ENCODE measurements at regions not wholly inside any gene's neighbourhood (a gene's known extent, or its start where the extent isn't known, plus 50 kb on each side); places are given as distances from the start of the nearest gene placed in this dataset.
"Not testable (repeated sequence)": the region's sequence is repeated elsewhere in the genome, so short reads cannot be mapped to it uniquely, and the experiment has no call there.

DNA sequence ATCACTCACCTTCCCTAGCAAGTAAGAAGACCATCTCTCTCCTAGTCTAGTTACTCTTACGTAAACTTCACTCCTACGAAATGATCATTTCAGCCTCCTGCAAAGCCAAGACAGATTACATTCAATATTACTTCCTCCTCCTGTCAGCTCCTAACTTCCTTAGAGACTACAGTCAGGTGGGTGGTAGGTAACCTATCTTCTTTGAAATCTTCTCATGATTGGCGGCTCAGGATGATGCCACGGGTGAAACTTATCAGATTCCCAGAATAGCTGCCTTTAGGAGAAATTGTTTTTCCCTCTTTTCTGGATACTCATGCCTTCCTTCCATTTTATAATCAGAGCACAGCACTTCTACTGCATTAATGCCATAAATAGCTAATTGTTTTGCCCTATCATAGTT, 744.8 kb upstream of the HS3ST1 start:
- ChIA-PET POLR2A (no interaction called here), CTCF (no interaction called here)

DNA sequence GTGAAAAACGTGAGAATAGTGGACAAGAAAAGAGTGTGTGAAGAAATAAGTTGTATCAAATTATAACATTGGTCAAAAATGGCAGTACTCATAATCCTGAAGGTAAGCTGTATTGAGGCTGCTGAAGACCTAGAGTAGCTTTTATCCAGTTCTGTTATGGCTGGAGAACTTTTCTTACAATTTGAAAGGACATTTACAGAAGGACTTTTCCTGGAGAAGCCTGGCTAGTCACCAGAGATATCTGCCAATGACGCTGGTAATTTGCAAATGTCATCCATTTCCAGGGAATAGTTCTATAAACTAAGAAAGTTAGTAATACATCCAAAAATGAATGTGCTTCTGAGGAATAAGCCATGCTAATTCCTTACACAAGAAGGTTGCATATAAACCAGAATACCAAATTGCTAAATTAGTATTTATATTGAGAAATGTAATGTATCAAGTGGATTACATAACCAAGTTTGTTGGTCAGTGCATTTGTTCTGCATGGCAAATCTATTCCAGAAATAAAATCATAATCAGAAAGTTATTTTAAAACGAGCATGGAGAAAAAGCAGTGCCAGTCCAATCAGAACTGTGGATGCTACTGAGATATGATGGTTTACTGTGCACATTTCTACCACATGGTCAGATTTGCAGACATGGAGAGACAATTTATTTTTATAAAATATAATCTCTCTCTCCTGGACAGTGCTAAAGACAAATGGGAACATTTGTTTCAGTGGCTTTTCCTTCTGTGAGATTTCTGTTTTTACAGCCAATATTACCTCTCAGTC, 743.7 kb upstream of the HS3ST1 start:
- POLR2A ChIA-PET: no interaction called here
- CTCF ChIA-PET: no interaction called here

DNA sequence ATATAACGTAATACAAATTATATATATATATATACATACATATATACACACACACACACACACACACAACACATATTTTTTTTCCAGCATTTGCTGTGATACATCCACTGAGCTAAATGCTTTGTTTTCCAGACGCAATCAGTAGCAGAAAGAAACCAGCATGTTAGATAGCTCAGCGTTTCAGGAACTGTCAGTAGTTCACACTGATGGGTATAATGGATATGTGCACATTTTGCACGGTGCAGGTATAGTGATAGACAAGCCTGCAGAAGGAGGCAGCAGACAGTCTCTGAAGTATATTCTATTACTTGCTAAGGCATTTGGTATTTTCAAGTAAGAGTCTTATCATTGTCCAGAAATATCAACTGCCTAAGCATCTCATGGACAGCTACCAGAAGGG, 741.6 kb upstream of the HS3ST1 start:
- ChIA-PET POLR2A (no interaction called here), CTCF (no interaction called here)

DNA sequence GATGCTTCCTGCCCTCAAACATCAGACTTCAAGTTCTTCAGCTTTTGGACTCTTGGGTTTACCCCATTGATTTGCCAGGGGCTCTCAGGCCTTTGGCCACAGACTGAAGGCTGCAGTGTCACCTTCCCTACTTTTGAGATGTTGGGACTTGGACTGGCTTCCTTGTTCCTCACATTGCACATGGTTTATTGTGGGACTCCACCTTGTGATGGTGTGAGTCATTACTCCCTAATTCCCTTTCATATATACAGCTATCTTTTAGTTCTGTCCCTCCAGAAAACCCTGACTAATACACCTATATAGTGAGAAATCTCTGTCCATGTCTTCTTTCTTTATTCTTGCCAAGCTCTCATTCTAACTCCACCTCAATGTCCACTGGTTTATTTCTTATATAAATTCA, 736.9 kb upstream of the HS3ST1 start:
- ChIA-PET POLR2A (no interaction called here), CTCF (no interaction called here)

DNA sequence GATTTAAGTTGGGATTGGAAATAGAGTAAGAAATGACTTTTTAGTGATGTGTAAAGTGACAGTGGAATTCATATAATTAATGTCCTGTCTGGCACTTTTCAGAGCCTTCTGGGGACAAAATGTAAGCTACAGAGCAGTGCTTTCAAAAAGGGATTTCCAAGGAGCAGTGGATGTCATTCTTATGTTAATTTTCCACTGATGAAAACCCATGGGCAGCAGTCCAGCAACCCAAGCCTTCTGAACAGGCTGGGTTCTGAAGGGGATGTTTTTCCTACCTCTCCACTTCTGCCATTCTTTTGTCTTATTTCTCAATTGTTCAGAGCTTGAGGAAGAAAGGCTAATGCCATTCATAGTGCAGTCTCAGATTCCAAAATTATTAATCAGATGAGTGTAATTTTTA, 717.6 kb upstream of the HS3ST1 start:
- CTCF ChIA-PET: no interaction called here
- POLR2A ChIA-PET: no interaction called here

DNA sequence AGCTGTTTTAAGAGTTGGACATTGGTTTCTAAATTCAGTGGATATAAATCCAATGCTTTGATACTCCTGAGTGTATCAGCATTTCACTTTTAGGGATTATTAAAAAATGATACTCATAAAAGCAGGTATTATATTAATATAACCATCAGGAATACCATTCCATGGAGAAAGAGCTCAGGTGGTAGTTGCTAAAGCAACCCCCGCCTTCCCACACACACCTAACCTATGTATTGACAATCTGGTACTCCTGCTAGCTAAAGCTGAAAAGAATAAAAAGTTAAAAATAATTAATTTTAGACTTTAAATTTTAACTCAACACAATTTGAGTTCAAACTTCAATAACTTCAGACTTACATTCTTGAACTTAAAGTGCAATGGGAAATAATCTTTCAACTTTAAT, 717.1 kb upstream of the HS3ST1 start:
- ChIA-PET CTCF (no interaction called here), POLR2A (no interaction called here)

- ChIA-PET POLR2A (no interaction called here), CTCF (no interaction called here)
Observed at GRCh38 chr4:12145106-12145505, 716.4 kb upstream of the HS3ST1 start.

GRCh38 chr4:12144051-12144450, 715.4 kb upstream of the HS3ST1 start:
- POLR2A ChIA-PET: no interaction called here
- CTCF ChIA-PET: no interaction called here

- POLR2A ChIA-PET: no interaction called here
- CTCF ChIA-PET: no interaction called here
Observed at GRCh38 chr4:12140864-12141263, 712.2 kb upstream of the HS3ST1 start.

- POLR2A ChIA-PET: no interaction called here
- CTCF ChIA-PET: no interaction called here
Observed at GRCh38 chr4:12139296-12139695, 710.6 kb upstream of the HS3ST1 start.

DNA sequence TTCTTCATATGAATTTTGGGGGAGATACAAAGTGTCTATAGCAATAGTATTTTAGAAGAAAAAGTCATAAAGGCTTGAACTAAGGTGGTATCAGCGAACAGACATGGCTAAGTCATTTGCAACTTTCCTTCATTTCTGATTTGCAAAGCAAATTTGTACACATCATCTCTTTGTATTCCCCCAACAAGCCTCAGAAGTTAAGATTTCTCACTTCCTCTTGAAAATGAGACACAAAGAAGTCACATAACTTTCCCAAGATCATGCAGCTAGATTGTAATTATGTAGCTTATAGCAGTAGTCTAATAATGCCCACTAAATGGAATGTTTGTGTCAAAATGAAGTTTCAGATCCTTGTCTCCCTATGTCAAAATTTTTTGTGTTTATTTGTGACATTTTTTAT, 709.8 kb upstream of the HS3ST1 start:
- CTCF ChIA-PET: no interaction called here
- POLR2A ChIA-PET: no interaction called here

GRCh38 chr4:12137575-12137974, 708.9 kb upstream of the HS3ST1 start:
- CTCF ChIA-PET: no interaction called here
- POLR2A ChIA-PET: no interaction called here

- ChIA-PET POLR2A (no interaction called here), CTCF (no interaction called here)
Observed at GRCh38 chr4:12126474-12126873, 697.8 kb upstream of the HS3ST1 start.

DNA sequence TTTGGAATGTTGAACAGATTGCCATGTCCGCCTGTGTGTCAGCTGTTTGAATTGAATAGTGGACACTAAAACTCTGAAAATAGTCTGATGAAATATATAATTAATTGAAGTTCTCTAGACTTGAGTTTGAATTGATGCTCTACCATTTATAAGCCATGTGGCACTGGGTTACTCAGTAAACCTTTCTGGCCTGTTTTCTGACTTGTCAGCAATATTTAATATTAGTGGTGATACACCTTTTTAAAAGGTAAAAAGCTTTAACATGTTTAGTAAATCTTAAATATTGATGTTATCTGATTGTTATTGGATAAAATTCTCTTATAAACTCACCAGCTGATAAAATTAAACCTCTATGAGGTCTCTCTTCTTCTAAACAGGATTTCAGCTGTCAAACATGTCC, 695.4 kb upstream of the HS3ST1 start:
- ChIA-PET CTCF (no interaction called here), POLR2A (no interaction called here)

DNA sequence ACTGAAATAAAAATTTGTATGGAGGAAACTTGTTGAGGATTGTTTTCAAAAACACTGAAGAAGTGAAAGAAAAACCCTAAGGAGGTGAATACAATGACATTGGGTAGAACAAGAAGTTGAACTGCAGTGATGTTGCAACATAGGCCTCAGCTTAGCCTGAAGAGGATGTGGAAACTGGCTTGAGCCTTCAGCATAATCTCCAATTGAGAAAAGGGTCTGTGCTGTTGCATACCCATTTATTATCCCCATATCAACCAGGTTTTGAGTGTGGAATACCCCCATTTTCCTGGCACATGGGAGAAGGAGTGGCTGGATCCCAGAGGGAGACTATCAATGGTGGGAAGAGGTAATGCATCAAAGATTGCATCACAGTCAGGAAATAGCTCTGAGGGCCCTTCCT, 695.0 kb upstream of the HS3ST1 start:
- CTCF ChIA-PET: no interaction called here
- POLR2A ChIA-PET: no interaction called here

DNA sequence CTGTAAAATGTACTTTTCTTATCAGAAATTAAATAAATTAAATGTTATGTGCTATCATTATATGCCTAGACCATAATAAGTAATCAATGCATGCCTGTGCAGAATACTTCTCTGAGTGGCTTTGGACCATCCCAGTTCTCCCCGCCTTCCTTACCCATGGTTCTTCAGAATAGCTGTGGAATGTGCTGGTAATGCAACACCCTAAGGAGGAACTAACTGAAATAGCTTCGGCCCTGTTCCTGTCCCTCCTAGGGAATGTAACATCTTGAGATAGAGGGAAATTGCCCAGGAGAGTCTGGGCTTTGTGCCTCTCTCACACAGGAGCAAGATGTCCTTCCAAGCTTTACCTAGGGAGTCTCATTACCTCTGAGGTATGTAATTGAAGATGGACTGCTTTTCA, 693.6 kb upstream of the HS3ST1 start:
- CTCF ChIA-PET: no interaction called here
- POLR2A ChIA-PET: no interaction called here

GRCh38 chr4:12120968-12121367, 692.3 kb upstream of the HS3ST1 start:
- CTCF ChIA-PET: no interaction called here

GRCh38 chr4:12118651-12119213, 690.0 kb upstream of the HS3ST1 start:
- CTCF ChIA-PET: no interaction called here
- POLR2A ChIA-PET: no interaction called here

More at GRCh38 chr4:12120968-12121367, 692.3 kb upstream of the HS3ST1 start:
- POLR2A ChIA-PET: no interaction called here

DNA sequence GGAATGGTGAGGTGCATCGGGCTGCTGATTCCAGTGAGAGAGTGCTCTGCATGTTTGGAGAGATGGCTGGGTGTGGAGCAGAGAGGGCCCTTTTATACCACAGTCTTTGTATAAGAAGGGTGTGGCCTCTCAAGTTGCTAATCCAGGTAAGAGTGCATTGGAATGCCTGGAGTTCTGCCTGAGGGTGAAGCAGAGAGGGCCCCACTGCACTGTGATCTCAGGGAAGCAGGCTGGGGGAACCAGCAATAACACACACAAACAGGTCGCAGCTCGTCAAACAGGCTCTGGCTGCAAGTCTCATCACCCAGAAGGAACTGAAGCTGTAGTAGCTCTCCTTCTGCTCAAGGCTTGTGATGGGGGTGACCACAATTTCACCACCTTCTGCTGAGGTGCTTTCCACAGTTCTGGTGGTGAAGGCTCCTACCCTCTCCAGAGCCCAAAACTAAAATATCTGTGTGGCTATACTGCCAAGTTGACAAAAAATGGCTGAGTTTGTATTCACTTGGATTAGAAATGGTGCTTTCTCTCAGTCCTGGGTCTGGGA, 687.4 kb upstream of the HS3ST1 start:
- ChIA-PET CTCF (no interaction called here), POLR2A (no interaction called here)

DNA sequence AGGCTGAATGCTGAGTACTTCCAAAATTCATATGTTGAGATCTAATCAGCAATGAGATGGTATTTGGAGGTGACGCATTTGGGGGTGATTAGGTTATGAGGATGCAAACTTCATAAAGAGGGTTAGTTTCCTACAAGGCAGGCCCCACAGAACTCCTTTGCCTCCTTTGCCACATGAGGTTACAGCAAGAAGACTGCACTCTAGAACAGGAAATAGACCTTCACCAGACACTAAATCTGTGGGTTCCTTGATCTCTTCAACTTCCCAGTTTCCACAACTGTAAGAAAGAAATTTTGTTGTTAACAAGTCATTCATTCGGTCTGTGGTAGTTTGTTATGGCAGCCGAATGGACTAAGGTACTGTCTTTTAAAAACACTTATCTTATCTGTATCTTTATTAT, 681.9 kb upstream of the HS3ST1 start:
- CTCF ChIA-PET: no interaction called here
- POLR2A ChIA-PET: no interaction called here

GRCh38 chr4:12109056-12109455, 680.4 kb upstream of the HS3ST1 start:
- CTCF ChIA-PET, POLR2A ChIA-PET: not testable (repeated sequence)

DNA sequence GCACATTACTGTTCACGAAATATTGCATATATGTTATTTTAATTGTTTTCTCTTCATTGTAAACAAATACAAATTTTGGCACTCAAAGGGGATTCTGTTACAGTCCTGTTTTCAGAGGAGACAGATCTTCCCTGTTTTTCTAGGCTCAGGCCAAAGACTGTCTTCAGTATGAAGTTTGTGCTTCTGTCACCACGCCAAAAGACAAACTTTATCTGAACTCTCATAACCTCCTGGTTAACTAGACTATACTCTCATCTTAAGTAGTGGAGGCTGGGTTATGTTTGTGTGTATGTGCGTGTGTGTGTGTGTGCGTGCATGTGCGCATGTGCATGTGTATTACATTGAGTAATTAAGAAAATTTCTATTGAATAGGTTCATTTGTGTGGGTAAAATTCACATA, 676.8 kb upstream of the HS3ST1 start:
- POLR2A ChIA-PET: no interaction called here
- CTCF ChIA-PET: no interaction called here

Data from activated CD8-positive, alpha-beta memory T cell treated with anti-CD3 and anti-CD28 coated beads for 36 hours (primary cell).